ENCODE measurements at regions not wholly inside any gene's neighbourhood (a gene's known extent, or its start where the extent isn't known, plus 50 kb on each side); places are given as distances from the start of the nearest gene placed in this dataset.
"Not testable (repeated sequence)": the region's sequence is repeated elsewhere in the genome, so short reads cannot be mapped to it uniquely, and the experiment has no call there.

- no CpG with 5 or more reads among the region's 3 CpGs for WGBS (ENCODE audit: extremely low coverage, insufficient read length, low lambda C conversion rate)
- Mint-ChIP-seq H3K27me3 (ENCODE audit: low read depth) (no peaks in the 10 kb centered on the region), H3K9me3 (peaks cover 0 to 3% of the 10 kb centered on the region in 2 experiments; a peak in 1 of 5 replicates), H3K36me3 (ENCODE audit: insufficient read depth in 1 of 3, low read depth in 3 of 3) (peaks cover 0 to 1% (median 0%) of the 10 kb centered on the region in 3 experiments; a peak in 1 of 7 replicates), H3K27ac (no peak overlapping the region), H3K4me1 (peaks cover 2 to 5% of the 10 kb centered on the region in 2 experiments; a peak in 3 of 4 replicates), H3K4me3 (no peak overlapping the region)
- no peak for DNase-seq
- Histone ChIP-seq H4K20me1 (ENCODE audit: control insufficient read depth, insufficient read depth, insufficient read length) (no peaks in the 10 kb centered on the region), H3K79me2 (ENCODE audit: insufficient read depth, low read length) (no peaks in the 10 kb centered on the region), H3K9ac (ENCODE audit: extremely low read depth, insufficient read length, low read length) (no peak overlapping the region), H3K9me3 (ENCODE audit: control insufficient read depth, low read depth, low read length) (no peaks in the 10 kb centered on the region), H4K91ac (ENCODE audit: insufficient read length, low read depth, low read length) (no peak overlapping the region), H3K27ac (ENCODE audit: insufficient read length, low read depth, low read length) (no peak overlapping the region), H3K23me2 (ENCODE audit: insufficient read length, low read depth, low read length, poor library complexity, severe bottlenecking) (no peaks in the 10 kb centered on the region), H4K8ac (replicated peaks; ENCODE audit: insufficient read length, low read depth, low read length) (no peak overlapping the region), H2BK15ac (ENCODE audit: low read depth, low read length) (no peak overlapping the region), H2BK5ac (ENCODE audit: insufficient read length, low read length) (no peak overlapping the region), H3K14ac (ENCODE audit: insufficient read depth, low read length) (no peak overlapping the region), H3K4me1 (ENCODE audit: insufficient read depth, low read length) (no peaks in the 10 kb centered on the region), H3K27me3 (ENCODE audit: insufficient read depth, low read length) (no peaks in the 10 kb centered on the region), H2AFZ (ENCODE audit: low read length) (no peak overlapping the region), H3K4ac (ENCODE audit: low read depth, low read length) (no peak overlapping the region), H4K5ac (ENCODE audit: insufficient read length, low read depth, low read length) (no peak overlapping the region), H3T11ph (ENCODE audit: low read length) (no peak overlapping the region), H3K18ac (ENCODE audit: insufficient read length, low read depth, low read length) (no peak overlapping the region), H3K23ac (ENCODE audit: insufficient read length, low read depth, low read length) (no peak overlapping the region), H3K4me2 (ENCODE audit: insufficient read depth, insufficient read length, low read length) (no peak overlapping the region), H2AK5ac (ENCODE audit: insufficient read length, low read length) (no peak overlapping the region), H2BK12ac (ENCODE audit: insufficient read length, low read depth, low read length) (no peak overlapping the region), H3K56ac (ENCODE audit: insufficient read length, low read depth, low read length) (no peak overlapping the region), H2BK20ac (ENCODE audit: low read depth, low read length, poor library complexity, severe bottlenecking) (no peak overlapping the region), H3K79me1 (ENCODE audit: insufficient read depth, low read depth, low read length, poor library complexity, severe bottlenecking) (no peaks in the 10 kb centered on the region), H2BK120ac (ENCODE audit: low read depth, low read length, poor library complexity, severe bottlenecking) (no peak overlapping the region)
- TF ChIP-seq, protein P1, sequence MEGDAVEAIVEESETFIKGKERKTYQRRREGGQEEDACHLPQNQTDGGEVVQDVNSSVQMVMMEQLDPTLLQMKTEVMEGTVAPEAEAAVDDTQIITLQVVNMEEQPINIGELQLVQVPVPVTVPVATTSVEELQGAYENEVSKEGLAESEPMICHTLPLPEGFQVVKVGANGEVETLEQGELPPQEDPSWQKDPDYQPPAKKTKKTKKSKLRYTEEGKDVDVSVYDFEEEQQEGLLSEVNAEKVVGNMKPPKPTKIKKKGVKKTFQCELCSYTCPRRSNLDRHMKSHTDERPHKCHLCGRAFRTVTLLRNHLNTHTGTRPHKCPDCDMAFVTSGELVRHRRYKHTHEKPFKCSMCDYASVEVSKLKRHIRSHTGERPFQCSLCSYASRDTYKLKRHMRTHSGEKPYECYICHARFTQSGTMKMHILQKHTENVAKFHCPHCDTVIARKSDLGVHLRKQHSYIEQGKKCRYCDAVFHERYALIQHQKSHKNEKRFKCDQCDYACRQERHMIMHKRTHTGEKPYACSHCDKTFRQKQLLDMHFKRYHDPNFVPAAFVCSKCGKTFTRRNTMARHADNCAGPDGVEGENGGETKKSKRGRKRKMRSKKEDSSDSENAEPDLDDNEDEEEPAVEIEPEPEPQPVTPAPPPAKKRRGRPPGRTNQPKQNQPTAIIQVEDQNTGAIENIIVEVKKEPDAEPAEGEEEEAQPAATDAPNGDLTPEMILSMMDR (conservative IDR thresholded peaks at IDR 0.05): no peak
Measured at GRCh38 chr1:113307771-113308445, 82.4 kb upstream of the MAGI3 start.

GRCh38 chr1:113312651-113313050 is 77.7 kb upstream of the MAGI3 start:
- not testable (repeated sequence) for H3K9me3 Mint-ChIP-seq; H2BK20ac ChIP-seq (ENCODE audit: low read depth, low read length, poor library complexity, severe bottlenecking); H2AFZ ChIP-seq (ENCODE audit: low read length); H3K9ac ChIP-seq (ENCODE audit: extremely low read depth, insufficient read length, low read length); H3K9me3 ChIP-seq (ENCODE audit: control insufficient read depth, low read depth, low read length); H3K4me2 ChIP-seq (ENCODE audit: insufficient read depth, insufficient read length, low read length); H3K56ac ChIP-seq (ENCODE audit: insufficient read length, low read depth, low read length); H2AK5ac ChIP-seq (ENCODE audit: insufficient read length, low read length); H3K18ac ChIP-seq (ENCODE audit: insufficient read length, low read depth, low read length); H3K23ac ChIP-seq (ENCODE audit: insufficient read length, low read depth, low read length); DNase-seq; H4K20me1 ChIP-seq (ENCODE audit: control insufficient read depth, insufficient read depth, insufficient read length); H4K5ac ChIP-seq (ENCODE audit: insufficient read length, low read depth, low read length); H3K27me3 ChIP-seq (ENCODE audit: insufficient read depth, low read length); H3K79me2 ChIP-seq (ENCODE audit: insufficient read depth, low read length); H3K4me1 Mint-ChIP-seq; H2BK120ac ChIP-seq (ENCODE audit: low read depth, low read length, poor library complexity, severe bottlenecking); H3K27ac ChIP-seq (ENCODE audit: insufficient read length, low read depth, low read length); H3K4me3 Mint-ChIP-seq; H4K91ac ChIP-seq (ENCODE audit: insufficient read length, low read depth, low read length); H3K27ac Mint-ChIP-seq; H2BK5ac ChIP-seq (ENCODE audit: insufficient read length, low read length); H2BK12ac ChIP-seq (ENCODE audit: insufficient read length, low read depth, low read length); H3K4ac ChIP-seq (ENCODE audit: low read depth, low read length); H3K79me1 ChIP-seq (ENCODE audit: insufficient read depth, low read depth, low read length, poor library complexity, severe bottlenecking); H3K27me3 Mint-ChIP-seq (ENCODE audit: low read depth); H3K36me3 Mint-ChIP-seq (ENCODE audit: insufficient read depth in 1 of 3, low read depth in 3 of 3); H3T11ph ChIP-seq (ENCODE audit: low read length); H4K8ac ChIP-seq (replicated peaks; ENCODE audit: insufficient read length, low read depth, low read length); H3K4me1 ChIP-seq (ENCODE audit: insufficient read depth, low read length); H2BK15ac ChIP-seq (ENCODE audit: low read depth, low read length); H3K14ac ChIP-seq (ENCODE audit: insufficient read depth, low read length); H3K23me2 ChIP-seq (ENCODE audit: insufficient read length, low read depth, low read length, poor library complexity, severe bottlenecking)
- WGBS (ENCODE audit: extremely low coverage, insufficient read length, low lambda C conversion rate): no CpG with 5 or more reads among the region's 1 CpG
